ENCODE measurements at regions not wholly inside any gene's neighbourhood (a gene's known extent, or its start where the extent isn't known, plus 50 kb on each side); places are given as distances from the start of the nearest gene placed in this dataset.
A peak's percentile ranks its signal among the peaks of the same experiment; 100 is the strongest.

DNA sequence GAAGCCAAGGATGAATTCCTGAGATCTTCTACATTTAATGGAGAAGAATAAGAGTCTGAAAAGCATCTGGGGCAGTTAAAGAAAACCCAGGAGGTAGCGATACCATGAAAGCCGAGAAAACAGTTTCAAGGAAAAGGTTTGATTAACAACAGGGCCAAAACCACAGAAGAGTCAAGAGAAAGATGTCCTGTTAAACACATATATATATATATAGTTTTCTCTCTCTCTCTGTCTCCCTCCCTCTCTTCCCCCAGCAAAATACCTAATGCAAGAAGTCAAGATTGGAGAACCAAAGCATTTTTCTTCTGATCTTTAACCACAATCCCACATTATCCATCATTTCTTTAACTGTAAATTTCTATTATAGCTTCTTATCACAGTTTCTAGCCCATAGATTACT lies 261.4 kb downstream of the SNX13 start:
- no peak for DNase-seq (ENCODE audit: low spot score in 2 of 2)
- TF ChIP-seq, protein P1, sequence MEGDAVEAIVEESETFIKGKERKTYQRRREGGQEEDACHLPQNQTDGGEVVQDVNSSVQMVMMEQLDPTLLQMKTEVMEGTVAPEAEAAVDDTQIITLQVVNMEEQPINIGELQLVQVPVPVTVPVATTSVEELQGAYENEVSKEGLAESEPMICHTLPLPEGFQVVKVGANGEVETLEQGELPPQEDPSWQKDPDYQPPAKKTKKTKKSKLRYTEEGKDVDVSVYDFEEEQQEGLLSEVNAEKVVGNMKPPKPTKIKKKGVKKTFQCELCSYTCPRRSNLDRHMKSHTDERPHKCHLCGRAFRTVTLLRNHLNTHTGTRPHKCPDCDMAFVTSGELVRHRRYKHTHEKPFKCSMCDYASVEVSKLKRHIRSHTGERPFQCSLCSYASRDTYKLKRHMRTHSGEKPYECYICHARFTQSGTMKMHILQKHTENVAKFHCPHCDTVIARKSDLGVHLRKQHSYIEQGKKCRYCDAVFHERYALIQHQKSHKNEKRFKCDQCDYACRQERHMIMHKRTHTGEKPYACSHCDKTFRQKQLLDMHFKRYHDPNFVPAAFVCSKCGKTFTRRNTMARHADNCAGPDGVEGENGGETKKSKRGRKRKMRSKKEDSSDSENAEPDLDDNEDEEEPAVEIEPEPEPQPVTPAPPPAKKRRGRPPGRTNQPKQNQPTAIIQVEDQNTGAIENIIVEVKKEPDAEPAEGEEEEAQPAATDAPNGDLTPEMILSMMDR (IDR thresholded peaks at IDR 0.05) = no peak
- no peak overlapping the region for H3K27ac ChIP-seq
- no peak overlapping the region for H3K4me3 ChIP-seq
- H3K27me3 ChIP-seq = no peaks in the 10 kb centered on the region
- intact Hi-C loops (cut with DNase I) = no loop called here
- peaks cover 2 to 13% of the 10 kb centered on the region in 2 donors for H3K4me1 ChIP-seq
- H3K9me3 ChIP-seq = no peaks in the 10 kb centered on the region
- H3K36me3 ChIP-seq = no peaks in the 10 kb centered on the region

DNA sequence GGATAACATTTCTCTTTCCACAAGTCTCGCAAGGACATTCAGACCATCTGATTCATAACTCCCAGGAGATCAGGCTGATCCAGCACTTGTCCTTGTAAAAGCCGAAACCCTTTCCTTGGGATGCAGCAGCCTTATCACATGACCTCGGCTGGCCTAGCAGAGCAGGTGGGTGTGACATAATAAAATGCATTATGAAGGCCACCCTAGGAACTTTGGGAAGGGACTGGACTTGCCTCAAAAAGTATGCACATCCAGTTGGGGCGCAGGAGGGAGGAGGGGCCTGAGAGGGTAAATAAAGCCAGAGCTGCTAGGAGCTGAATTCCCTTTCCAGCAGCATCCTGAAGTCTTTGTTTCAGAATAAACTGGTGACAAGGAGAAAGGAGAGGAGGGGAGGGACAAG lies 260.8 kb downstream of the SNX13 start:
- Histone ChIP-seq H3K4me1 (peaks cover 2 to 13% of the 10 kb centered on the region in 2 donors), H3K27me3 (no peaks in the 10 kb centered on the region), H3K9me3 (no peaks in the 10 kb centered on the region), H3K4me3 (no peak overlapping the region), H3K36me3 (no peaks in the 10 kb centered on the region), H3K27ac (no peak overlapping the region)
- no peak for DNase-seq (ENCODE audit: low spot score in 2 of 2)
- intact Hi-C loops (cut with DNase I) = no loop called here
- TF ChIP-seq, protein P1 (IDR thresholded peaks at IDR 0.05) = no peak

DNA sequence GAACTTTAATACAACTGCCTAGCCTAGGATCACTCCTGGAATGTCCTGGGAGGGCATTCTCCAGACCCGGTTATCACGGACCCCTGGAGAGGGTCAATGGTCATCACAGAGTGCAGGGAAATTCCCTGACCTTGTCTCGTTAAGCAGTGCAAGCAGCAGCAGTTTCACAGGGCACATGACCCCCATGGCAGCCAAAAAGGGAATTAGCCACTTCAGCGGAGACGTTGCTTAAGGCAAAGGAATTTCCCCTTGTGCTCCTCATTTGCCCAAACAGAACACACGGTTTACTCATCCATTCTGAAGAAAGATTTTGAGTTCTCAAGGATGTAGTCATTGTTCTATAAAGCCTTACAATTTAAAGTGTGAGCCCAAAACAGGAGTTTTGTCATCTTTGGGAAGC lies 260.3 kb downstream of the SNX13 start:
- DNase-seq (ENCODE audit: low spot score in 2 of 2) = peak in 1 of 2 donors; percentile 69
- TF ChIP-seq, protein P1 (IDR thresholded peaks at IDR 0.05) = no peak
- Histone ChIP-seq H3K4me1 (peaks cover 2 to 13% of the 10 kb centered on the region in 2 donors), H3K9me3 (no peaks in the 10 kb centered on the region), H3K36me3 (no peaks in the 10 kb centered on the region), H3K4me3 (no peak overlapping the region), H3K27ac (no peak overlapping the region), H3K27me3 (no peaks in the 10 kb centered on the region)
- intact Hi-C loops (cut with DNase I) = loop anchor here (5.0 to 10.0 kb wide), 2 partner anchors 667 to 1075 kb away; no protein-coding TSS in a partner anchor

DNA sequence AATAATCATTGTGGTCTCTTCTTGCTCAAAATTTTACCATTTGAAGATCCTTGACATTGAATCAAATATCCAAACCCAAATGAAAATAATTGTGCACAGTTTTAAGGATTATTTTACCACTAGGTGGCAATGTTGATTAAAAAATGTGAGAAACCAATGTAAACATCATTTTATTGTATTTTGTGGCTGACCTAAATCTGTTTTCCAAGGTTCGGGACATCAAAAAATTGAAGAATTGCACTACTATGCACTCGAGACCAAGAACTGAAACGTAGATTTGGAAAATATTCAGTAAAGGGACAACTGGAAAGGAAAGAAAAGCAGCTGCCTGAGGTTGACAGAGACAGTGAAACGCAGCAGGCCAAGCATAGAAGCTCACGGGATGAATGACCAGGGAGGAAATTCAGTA lies 259.3 kb downstream of the SNX13 start:
- H3K27ac ChIP-seq = peak overlapping the region in 1 of 2 donors; percentile 15
- H3K36me3 ChIP-seq = no peaks in the 10 kb centered on the region
- DNase-seq (ENCODE audit: low spot score in 2 of 2) = no peak
- H3K9me3 ChIP-seq = no peaks in the 10 kb centered on the region
- H3K4me3 ChIP-seq = no peak overlapping the region
- H3K27me3 ChIP-seq = no peaks in the 10 kb centered on the region
- H3K4me1 ChIP-seq = peaks cover 2 to 13% of the 10 kb centered on the region in 2 donors
- intact Hi-C loops (cut with DNase I) = loop anchor here (5.0 to 10.0 kb wide), 2 partner anchors 666 to 1074 kb away; no protein-coding TSS in a partner anchor
- TF ChIP-seq, protein P1 (IDR thresholded peaks at IDR 0.05) = peak; percentile 43 to 63 (median 57)

DNA sequence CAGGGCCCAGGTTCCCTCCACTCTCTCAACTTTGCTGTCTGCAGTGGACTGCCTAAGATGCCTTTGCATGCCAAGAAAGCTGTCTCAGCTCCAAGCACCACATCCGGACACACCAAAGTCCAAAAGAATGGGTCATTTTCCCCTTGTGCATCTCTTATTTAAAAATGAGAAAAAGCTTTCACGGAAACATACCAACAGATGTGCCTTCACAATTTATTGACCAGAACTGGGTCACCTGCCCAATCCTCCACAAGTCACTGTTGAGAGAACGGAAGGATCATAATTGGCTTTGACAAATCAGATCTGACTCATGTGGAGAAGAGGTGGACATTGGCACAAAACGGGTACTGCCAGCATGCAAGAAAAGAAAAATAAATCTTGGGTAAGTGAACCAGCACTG lies 258.3 kb downstream of the SNX13 start:
- intact Hi-C loops (cut with DNase I) = loop anchor here (5.0 to 10.0 kb wide), 2 partner anchors 665 to 1073 kb away; no protein-coding TSS in a partner anchor
- TF ChIP-seq, protein P1 (IDR thresholded peaks at IDR 0.05) = no peak
- H3K27ac ChIP-seq = no peak overlapping the region
- no peak for DNase-seq (ENCODE audit: low spot score in 2 of 2)
- no peaks in the 10 kb centered on the region for H3K9me3 ChIP-seq
- peaks cover 2 to 13% of the 10 kb centered on the region in 2 donors for H3K4me1 ChIP-seq
- no peak overlapping the region for H3K4me3 ChIP-seq
- H3K27me3 ChIP-seq = no peaks in the 10 kb centered on the region
- H3K36me3 ChIP-seq = no peaks in the 10 kb centered on the region

DNA sequence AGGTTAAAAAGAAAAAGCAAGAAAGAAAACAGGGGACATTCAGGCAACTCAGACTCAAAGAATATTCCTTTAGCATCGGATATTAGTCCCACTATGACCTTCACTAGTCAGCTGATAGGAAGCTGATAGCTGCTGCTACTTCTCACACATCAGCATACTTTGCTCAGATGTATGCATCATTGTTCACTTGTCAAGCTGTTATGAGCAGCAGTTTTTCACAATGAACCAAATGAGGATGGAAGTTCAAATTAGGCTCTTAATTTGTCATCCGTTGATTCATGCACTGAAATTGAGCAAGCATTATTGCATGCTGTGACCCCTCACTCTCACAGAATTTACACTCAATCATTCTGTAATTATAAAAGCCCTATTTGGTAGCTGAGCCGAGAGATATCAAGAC lies 257.7 kb downstream of the SNX13 start:
- no peaks in the 10 kb centered on the region for H3K27me3 ChIP-seq
- intact Hi-C loops (cut with DNase I) = loop anchor here (5.0 to 10.0 kb wide), 2 partner anchors 665 to 1072 kb away; no protein-coding TSS in a partner anchor
- no peak for DNase-seq (ENCODE audit: low spot score in 2 of 2)
- no peaks in the 10 kb centered on the region for H3K9me3 ChIP-seq
- TF ChIP-seq, protein P1 (IDR thresholded peaks at IDR 0.05) = no peak
- H3K4me1 ChIP-seq = peaks cover 2 to 13% of the 10 kb centered on the region in 2 donors
- H3K4me3 ChIP-seq = no peak overlapping the region
- no peak overlapping the region for H3K27ac ChIP-seq
- H3K36me3 ChIP-seq = no peaks in the 10 kb centered on the region

All from ascending aorta (tissue), 2 donors.